ENCODE measurements at regions not wholly inside any gene's neighbourhood (a gene's known extent, or its start where the extent isn't known, plus 50 kb on each side); places are given as distances from the start of the nearest gene placed in this dataset.

GRCh38 chr11:103556171-103556570, 446.9 kb downstream of the DYNC2H1 start:
- no peaks in the 10 kb centered on the region for H3K4me1 ChIP-seq (ENCODE audit: insufficient read depth, low read length, poor library complexity, severe bottlenecking)
- H3K4me2 ChIP-seq (ENCODE audit: low read length), result no peak overlapping the region
- no peak for TF ChIP-seq EZH2phosphoT487 (IDR thresholded peaks at IDR 0.05; ENCODE audit: borderline replicate concordance, low read depth, low read length)
- TF ChIP-seq CTCF (conservative IDR thresholded peaks at IDR 0.05; ENCODE audit: low read length), result no peak
- H3K79me2 ChIP-seq (ENCODE audit: insufficient read depth, low read depth, low read length), result no peaks in the 10 kb centered on the region
- ChIA-PET POLR2A (no interaction called here), CTCF (ENCODE audit: unreplicated experiment) (no interaction called here)
- no peaks in the 10 kb centered on the region for H3K9me3 ChIP-seq (ENCODE audit: low read length)
- no peaks in the 10 kb centered on the region for H3K9me2 ChIP-seq (ENCODE audit: insufficient read depth, low read length)
- no peak overlapping the region for H3K27ac ChIP-seq (ENCODE audit: low read depth, low read length, poor library complexity, severe bottlenecking)
- H4K20me1 ChIP-seq (ENCODE audit: insufficient read depth, low read length), result no peaks in the 10 kb centered on the region
- no TSS peak for BruUV-seq (replicated peaks)
- no peak overlapping the region for H2AFZ ChIP-seq (ENCODE audit: low read length)
- no peaks in the 10 kb centered on the region for H3K36me3 ChIP-seq (ENCODE audit: insufficient read depth, low read length)
- DNase-seq (ENCODE audit: low spot score), result no peak
- H3K4me3 ChIP-seq (ENCODE audit: low read depth, low read length, poor library complexity, severe bottlenecking), result no peak overlapping the region
- intact Hi-C loops (cut with micrococcal nuclease; ENCODE audit: unreplicated experiment), result no loop called here

DNA sequence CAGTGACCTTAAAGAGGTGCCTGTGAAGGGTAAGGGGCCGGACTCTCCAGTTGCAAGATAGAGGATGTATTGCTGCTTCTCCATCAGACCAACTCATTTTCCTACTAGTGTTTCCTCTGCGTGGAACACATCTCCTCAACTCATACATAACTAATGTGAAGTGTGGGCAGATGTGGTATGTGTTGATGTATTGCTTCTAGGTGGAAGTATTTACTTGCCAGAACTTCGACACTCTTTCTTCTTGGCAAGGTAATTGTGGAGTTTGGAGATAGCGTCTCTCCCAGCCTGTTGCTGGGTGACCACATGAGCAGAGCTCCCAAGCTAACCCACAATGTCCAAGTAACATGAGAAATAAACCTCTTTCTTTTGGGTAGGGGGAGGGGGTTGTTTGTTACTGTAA, 456.9 kb downstream of the DYNC2H1 start:
- POLR2A ChIA-PET, result no interaction called here
- Histone ChIP-seq H3K79me2 (ENCODE audit: insufficient read depth, low read depth, low read length) (no peaks in the 10 kb centered on the region), H4K20me1 (ENCODE audit: insufficient read depth, low read length) (no peaks in the 10 kb centered on the region), H3K9me3 (ENCODE audit: low read length) (no peaks in the 10 kb centered on the region), H3K4me1 (ENCODE audit: insufficient read depth, low read length, poor library complexity, severe bottlenecking) (no peaks in the 10 kb centered on the region), H3K36me3 (ENCODE audit: insufficient read depth, low read length) (no peaks in the 10 kb centered on the region), H2AFZ (ENCODE audit: low read length) (no peak overlapping the region), H3K9me2 (ENCODE audit: insufficient read depth, low read length) (no peaks in the 10 kb centered on the region), H3K27ac (ENCODE audit: low read depth, low read length, poor library complexity, severe bottlenecking) (no peak overlapping the region), H3K4me3 (ENCODE audit: low read depth, low read length, poor library complexity, severe bottlenecking) (no peak overlapping the region), H3K4me2 (ENCODE audit: low read length) (no peak overlapping the region)
- CTCF ChIA-PET (ENCODE audit: unreplicated experiment), result no interaction called here
- BruUV-seq (replicated peaks), result no TSS peak
- no peak for DNase-seq (ENCODE audit: low spot score)
- intact Hi-C loops (cut with micrococcal nuclease; ENCODE audit: unreplicated experiment), result no loop called here
- no peak for TF ChIP-seq EZH2phosphoT487 (IDR thresholded peaks at IDR 0.05; ENCODE audit: borderline replicate concordance, low read depth, low read length)
- TF ChIP-seq CTCF (conservative IDR thresholded peaks at IDR 0.05; ENCODE audit: low read length), result no peak

DNA sequence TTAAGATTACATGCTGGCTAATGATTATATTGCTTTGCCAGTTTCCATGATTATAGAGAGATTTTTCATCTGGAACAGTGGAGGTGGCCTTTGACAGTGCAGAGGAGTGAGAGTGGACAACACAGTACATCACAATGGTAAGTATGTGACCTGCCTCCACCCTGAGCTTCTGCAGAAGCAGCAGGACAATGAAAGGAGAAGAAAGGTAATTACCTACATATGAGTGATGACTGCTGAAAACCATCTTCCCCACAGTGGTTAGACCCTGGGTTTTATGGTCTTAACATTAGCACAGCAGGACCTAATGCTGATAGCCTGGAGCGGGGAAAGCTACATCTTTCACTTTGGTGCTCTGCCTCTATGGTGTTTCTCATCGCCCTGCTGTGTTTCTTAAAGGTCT, 454.7 kb upstream of the DDI1 start:
- ChIA-PET POLR2A (no interaction called here), CTCF (ENCODE audit: unreplicated experiment) (no interaction called here)
- intact Hi-C loops (cut with micrococcal nuclease; ENCODE audit: unreplicated experiment), result no loop called here
- Histone ChIP-seq H3K27ac (ENCODE audit: low read depth, low read length, poor library complexity, severe bottlenecking) (no peak overlapping the region), H3K4me2 (ENCODE audit: low read length) (no peak overlapping the region), H3K4me1 (ENCODE audit: insufficient read depth, low read length, poor library complexity, severe bottlenecking) (no peaks in the 10 kb centered on the region), H3K9me2 (ENCODE audit: insufficient read depth, low read length) (no peaks in the 10 kb centered on the region), H3K9me3 (ENCODE audit: low read length) (no peaks in the 10 kb centered on the region), H3K4me3 (ENCODE audit: low read depth, low read length, poor library complexity, severe bottlenecking) (no peak overlapping the region), H4K20me1 (ENCODE audit: insufficient read depth, low read length) (no peaks in the 10 kb centered on the region), H2AFZ (ENCODE audit: low read length) (no peak overlapping the region), H3K36me3 (ENCODE audit: insufficient read depth, low read length) (no peaks in the 10 kb centered on the region), H3K79me2 (ENCODE audit: insufficient read depth, low read depth, low read length) (no peaks in the 10 kb centered on the region)
- BruUV-seq (replicated peaks), result no TSS peak
- TF ChIP-seq EZH2phosphoT487 (IDR thresholded peaks at IDR 0.05; ENCODE audit: borderline replicate concordance, low read depth, low read length) (no peak), CTCF (conservative IDR thresholded peaks at IDR 0.05; ENCODE audit: low read length) (no peak)
- no peak for DNase-seq (ENCODE audit: low spot score)

Measured in OCI-LY7 (cell line).